IPS-18c (cell line): ENCODE measurements at regions not wholly inside any gene's neighbourhood (a gene's known extent, or its start where the extent isn't known, plus 50 kb on each side); places are given as distances from the start of the nearest gene placed in this dataset.

Experiments used
- H3K4me3 ChIP-seq: 2 replicates; pipeline ENCODE4 v1.7.0; 2013; ENCODE audit warnings: low read depth, mild to moderate bottlenecking, low read length, moderate library complexity; ENCODE audit not compliant: insufficient read depth
- H3K9me3 ChIP-seq: one replicate; pipeline ENCODE4 v1.6.1; 2013; ENCODE audit warnings: mild to moderate bottlenecking, low read length, moderate library complexity; ENCODE audit not compliant: control insufficient read depth, insufficient read depth

DNA sequence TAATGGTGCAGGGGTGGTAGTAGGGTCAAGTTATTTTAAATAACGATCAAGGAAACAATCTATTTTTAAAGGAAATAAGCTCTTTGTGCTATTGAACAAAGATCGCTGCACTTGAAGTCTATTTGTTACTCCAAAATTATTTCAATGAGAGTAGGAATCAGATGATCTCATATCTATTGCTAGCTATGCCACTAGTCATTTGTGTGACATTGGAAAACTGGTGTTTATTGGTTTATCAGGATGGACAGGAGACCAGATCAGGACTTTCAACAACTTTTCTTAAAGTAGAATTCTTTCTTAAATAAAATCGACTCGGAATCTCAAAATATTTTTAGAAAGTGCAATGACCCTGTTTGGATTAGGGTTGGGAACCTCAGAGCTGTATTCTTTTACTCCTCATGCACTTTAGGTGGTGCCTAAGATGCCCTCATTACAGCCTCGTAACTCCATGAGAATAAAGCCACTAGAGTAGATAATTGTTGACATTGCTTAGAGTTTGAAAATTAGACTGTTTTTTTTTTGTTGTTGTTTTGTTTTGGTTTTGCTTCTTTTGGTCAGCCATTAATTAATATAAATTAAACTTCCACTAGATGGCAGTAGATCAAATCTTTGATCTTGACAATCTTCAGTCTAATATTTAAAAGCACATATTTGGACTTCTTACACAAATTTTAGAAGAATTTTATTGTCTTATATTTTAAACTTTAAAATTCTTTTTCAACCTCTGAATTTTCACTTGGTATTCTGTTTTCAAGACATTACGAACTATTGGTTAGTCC is 352.4 kb downstream of the USP25 start:
- Histone ChIP-seq H3K4me3 (no peak overlapping the region), H3K9me3 (no peaks in the 10 kb centered on the region)

DNA sequence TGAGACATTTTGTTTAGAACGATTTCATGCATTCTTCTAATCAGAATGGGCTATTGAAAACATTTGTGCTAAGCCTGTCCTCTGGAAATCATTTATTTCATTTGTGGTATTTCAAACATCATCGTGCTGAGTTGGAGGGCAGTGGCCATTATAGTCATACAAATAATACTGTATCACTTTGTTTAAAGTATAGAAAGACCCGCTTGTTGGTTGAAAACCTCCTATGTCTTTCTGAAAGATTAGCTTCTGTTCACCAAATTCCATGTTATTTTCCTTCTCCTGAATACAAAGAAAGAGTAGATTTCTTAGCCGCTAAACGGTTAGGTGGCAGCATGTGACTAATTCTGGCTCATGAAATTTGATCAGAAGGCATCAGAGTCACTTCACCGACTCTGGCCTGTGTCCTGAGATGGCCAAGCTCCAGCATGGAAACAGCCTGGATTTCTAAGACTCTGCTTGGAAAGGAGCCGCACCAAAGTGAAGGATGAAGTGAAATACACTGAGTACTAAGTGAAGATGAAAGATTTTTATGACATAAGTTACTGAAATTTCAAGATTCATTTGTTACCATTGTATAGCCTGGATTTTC is 355.1 kb downstream of the USP25 start:
- no peak overlapping the region for H3K4me3 ChIP-seq
- H3K9me3 ChIP-seq: no peaks in the 10 kb centered on the region

DNA sequence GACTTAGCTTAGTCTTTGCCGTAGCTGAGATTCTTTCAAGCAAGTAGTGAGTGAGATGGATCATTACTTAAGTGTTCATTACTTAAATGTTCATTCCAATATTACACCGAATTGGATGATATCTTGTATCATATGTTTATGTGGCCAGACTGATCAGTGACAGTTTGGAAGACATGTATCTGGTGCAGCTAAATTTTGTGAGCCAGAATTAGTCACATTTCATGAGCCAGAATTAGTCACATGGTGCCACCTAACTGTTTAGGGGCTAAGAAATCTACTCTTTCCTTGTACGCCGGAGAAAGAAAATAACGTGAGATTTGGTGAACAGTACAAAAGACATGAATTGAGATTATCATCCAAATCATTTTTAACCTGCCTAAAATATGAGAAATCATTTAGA is 355.6 kb downstream of the USP25 start:
- no peaks in the 10 kb centered on the region for H3K9me3 ChIP-seq
- H3K4me3 ChIP-seq: no peak overlapping the region

DNA sequence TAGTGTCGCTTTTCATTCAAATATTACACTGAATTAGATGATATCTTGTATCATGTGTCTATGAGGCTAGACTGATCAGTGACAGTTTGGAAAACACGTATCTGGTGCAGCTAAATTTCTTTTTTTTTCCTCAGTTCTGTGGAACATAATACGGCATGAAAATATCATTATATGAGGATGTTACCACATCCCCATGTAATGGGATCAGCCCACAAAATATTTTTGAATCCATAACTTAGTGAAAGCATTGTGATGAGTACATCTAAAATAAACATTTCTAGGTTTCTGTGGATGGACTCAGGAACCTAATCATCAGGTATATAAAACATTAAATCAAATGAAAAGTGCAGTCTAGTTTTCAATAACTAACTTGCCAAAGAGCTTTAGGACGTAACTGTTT is 356.3 kb downstream of the USP25 start:
- Histone ChIP-seq H3K9me3 (no peaks in the 10 kb centered on the region), H3K4me3 (no peak overlapping the region)

DNA sequence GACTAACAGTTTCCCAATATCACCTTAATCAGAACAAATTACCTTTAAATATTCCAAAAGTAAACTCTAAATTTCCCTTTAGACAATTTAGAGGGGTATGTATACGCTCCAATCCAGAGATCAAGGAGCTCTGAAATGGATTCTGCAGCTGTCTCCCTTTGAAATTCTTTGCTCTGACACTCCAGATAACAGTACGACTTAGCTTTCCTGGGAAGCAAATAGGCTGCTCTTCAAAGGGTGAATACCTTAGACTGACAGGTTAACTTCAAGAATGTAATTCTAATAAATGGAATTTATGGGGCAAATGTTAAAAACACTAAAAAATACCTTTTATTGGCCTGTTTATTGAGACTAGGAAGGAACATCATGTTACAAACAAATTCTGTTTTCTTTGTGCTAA is 357.2 kb downstream of the USP25 start:
- H3K4me3 ChIP-seq: no peak overlapping the region
- H3K9me3 ChIP-seq: no peaks in the 10 kb centered on the region

DNA sequence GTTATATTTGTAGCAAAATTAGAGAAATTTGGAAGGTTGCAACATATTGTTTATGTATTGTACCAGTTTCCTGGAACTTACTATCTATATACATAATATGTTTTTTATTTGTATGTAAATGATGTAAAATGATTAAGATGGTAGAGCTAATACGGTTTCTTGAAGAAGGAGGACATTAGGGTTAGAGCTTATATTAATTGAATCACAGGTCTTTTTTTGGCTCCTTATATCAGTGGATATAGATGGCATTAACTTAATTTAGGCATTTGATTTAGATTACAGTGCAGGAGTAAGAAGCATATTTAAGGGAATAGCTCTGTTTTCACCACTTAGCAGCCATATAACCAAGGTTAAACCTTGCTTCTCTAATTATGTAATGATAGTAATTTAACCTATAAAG is 357.7 kb downstream of the USP25 start:
- H3K4me3 ChIP-seq: no peak overlapping the region

DNA sequence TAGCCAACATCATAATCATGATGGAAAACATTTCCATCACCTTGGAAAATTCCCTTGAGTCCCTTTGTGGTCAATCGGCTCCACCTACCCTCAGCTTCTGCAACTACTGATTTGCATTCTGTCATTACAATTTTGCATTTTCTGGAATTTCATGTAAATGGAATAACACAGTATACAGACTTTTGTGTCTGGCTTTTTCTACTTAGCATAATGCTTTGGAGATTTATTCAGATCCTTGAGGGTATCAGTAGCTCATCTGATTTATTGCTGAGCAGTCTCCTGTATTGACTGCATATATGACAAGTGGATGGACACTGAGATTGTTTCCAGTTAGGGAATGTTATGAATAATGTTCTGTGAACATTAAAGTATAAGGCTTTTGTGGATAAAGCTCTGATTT is 358.3 kb downstream of the USP25 start:
- no peaks in the 10 kb centered on the region for H3K9me3 ChIP-seq
- H3K4me3 ChIP-seq: no peak overlapping the region

More for the DNA sequence above, 357.7 kb downstream of the USP25 start:
- H3K9me3 ChIP-seq: no peaks in the 10 kb centered on the region

DNA sequence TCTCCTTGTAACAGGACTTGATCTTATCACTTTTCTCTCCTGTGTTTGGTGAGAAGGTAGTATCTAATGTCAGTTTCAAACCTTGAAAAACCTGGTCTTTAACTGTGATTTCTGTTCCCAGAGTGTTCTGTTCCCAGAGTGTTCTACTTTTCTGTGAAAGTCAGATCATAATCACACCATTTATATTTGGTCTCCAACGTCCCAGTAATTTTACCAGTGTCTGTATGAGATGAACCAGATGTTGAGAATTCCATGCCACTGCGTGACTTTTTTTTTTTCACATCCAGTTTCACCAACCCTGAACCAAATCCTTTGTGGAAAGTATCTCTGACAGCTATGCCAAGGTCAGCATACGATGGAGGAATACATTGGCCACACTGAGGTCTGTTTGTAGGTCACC is 365.2 kb downstream of the USP25 start:
- H3K4me3 ChIP-seq: no peak overlapping the region
- peaks cover 2% of the 10 kb centered on the region for H3K9me3 ChIP-seq

DNA sequence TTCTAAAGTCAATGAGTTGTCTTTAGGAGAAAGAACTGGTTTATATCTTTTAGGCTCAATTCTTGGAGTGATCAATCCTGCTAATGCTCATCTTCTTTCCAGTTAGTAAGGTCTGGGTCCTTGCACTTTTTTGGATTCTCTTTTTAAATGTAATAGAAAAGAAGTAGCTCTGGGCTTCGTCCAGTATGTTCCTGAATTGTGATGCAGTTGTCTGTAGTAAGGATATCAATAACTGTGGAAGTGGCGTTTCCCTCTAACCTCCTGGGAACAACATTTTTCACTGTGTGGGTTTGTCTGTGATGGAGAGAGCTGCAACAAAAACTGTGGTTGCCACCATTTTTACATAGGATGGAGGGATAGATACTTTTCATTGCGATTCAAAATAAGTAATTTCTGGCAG is 367.2 kb downstream of the USP25 start:
- H3K4me3 ChIP-seq: no peak overlapping the region
- H3K9me3 ChIP-seq: peaks cover 2% of the 10 kb centered on the region

DNA sequence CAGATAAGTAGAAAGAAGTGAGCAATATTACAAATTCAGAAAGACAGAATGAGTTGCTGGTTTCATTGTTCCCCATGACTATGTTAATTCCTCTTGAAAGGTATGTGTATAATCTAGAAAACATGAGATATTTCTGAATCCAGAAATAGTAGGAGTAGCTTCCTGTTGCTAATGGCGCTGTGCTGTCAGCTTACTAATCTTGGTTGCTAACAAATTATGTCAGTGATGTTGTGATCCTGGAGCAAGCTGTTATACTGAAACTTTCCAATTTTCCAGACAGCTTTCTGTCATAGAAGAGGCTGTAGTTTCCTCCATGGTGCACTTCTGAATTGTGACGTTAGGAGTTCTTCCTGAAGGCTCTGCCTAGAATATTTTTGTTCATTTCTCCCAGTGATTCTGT is 372.3 kb downstream of the USP25 start:
- no peaks in the 10 kb centered on the region for H3K9me3 ChIP-seq
- H3K4me3 ChIP-seq: no peak overlapping the region

DNA sequence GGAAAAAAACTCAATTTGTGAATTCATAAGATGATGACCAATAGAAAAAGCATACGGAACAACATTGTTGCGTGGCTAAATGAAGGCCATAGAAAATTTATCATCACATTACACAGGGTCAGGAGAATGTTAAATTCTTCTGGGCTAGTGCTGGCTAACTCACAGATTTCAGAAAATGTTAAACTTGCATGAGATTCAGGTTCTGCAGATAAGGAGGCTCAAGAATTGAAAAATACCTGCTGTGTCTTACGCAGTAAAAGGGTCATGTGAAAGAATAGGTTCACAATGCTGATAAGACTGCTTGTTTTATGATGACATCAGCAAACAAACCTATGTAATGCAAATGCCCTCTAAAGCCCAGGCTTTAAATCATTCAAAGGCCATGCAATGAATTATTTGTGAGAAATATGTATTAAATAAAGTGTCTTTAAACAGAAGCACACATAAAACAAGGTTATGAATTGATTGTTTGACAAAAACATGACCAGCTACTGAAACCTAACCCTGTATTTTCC is 378.8 kb downstream of the USP25 start:
- Histone ChIP-seq H3K9me3 (no peaks in the 10 kb centered on the region), H3K4me3 (no peak overlapping the region)

DNA sequence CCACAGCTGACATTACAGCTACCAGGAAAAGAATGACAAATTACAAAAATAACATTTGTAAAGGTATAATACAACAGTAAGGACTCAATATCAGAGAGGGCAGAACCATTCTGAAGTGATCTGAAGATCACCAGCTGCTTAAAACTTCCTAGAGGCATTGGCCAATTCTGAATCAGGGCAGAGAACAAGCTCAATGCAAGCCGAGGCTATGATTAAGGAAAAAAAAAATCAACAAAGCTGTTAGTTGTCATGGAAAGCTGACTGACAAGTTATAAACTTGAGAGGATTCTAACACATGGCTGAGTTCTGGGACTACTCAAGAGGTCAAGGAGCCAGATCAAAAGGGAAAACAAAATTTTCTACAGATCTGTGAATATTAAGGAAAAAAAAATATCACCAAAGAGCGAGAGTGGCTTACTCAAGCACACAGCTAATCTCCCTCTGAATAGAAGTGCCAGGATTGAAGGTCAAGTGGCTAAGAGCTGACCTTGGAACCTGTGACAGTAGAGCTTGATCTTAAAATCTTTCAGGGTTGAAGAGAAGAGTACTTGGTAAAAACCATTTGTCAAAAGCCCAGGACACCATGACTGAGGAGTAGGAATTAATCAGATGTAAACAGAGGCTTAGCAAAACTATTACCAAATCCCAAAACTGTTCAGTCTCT is 383.4 kb downstream of the USP25 start:
- Histone ChIP-seq H3K9me3 (no peaks in the 10 kb centered on the region), H3K4me3 (no peak overlapping the region)

DNA sequence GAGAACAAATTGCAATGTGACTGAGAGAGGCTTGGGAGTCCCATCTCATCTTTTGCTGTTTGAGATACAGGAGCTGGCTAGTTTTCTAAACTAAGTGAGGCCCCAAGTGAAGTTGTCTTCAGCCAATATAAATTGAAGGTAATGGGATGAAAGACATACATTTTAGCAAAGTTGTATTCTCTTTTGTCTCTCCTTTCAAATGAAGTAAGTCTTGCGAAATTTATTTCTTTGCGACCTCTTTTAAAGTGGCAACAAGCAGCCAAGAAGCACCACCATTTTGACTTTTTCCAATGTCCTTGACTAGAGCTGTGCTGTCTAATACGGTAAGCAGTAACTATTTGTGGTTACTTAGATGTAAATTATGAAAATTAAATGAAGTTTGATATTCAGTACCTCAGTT is 385.7 kb downstream of the USP25 start:
- no peaks in the 10 kb centered on the region for H3K9me3 ChIP-seq
- H3K4me3 ChIP-seq: no peak overlapping the region

DNA sequence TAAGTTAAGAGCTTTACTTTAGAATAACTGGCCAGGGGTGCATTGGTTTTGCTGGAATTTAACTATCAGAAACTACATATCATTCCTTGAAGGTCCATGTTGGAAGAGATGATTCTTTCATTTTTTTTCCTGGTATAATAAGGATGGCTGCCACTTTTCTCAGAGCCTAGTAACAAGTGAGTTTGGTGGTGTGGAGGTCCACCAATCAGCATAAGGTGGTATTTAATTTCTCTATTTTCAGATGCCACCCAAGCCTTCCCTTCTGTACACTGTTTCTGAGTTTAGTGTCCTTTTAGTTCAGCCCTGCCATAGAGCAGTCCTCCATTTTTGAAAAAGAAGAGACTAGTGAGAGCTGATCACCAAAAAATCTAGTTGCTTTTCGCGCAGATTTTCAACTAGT is 386.3 kb downstream of the USP25 start:
- no peaks in the 10 kb centered on the region for H3K9me3 ChIP-seq
- H3K4me3 ChIP-seq: no peak overlapping the region

DNA sequence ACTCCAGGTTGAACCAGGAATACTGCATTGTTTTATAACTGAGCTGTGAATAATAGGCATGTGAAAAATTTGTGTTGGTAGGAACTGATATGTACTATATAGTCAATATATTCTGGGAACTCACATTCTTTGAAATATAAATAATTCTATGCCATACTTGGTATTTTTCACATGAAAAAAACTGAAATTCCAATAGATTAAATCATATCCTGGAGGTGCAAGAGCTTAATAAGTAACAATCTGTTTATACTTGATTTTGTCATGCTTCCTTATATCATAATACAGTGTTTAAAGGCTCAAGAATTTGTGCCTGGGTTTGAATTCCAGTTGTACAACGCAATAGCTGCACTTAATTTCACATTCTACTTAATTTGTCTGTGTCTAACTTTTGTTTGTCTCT is 387.0 kb downstream of the USP25 start:
- Histone ChIP-seq H3K4me3 (no peak overlapping the region), H3K9me3 (no peaks in the 10 kb centered on the region)

DNA sequence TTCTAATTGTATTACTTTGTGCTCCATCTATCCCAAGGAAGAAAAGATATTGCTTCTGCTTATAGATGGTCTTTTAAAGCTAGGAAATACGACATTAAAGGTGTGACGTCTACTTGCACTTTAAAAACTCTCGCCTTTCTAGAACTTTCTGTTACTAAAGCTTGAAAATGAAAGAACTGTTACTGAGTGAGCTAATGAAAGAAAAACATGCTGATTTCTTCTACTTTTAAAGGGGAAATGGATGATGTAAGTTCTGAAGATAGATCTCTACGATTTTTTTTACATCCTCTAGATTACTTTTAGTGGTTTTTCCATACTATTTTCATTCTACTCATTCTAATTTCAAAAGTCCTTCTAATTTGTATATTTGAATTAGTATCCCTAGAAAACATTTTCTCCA is 387.5 kb downstream of the USP25 start:
- Histone ChIP-seq H3K9me3 (no peaks in the 10 kb centered on the region), H3K4me3 (no peak overlapping the region)

DNA sequence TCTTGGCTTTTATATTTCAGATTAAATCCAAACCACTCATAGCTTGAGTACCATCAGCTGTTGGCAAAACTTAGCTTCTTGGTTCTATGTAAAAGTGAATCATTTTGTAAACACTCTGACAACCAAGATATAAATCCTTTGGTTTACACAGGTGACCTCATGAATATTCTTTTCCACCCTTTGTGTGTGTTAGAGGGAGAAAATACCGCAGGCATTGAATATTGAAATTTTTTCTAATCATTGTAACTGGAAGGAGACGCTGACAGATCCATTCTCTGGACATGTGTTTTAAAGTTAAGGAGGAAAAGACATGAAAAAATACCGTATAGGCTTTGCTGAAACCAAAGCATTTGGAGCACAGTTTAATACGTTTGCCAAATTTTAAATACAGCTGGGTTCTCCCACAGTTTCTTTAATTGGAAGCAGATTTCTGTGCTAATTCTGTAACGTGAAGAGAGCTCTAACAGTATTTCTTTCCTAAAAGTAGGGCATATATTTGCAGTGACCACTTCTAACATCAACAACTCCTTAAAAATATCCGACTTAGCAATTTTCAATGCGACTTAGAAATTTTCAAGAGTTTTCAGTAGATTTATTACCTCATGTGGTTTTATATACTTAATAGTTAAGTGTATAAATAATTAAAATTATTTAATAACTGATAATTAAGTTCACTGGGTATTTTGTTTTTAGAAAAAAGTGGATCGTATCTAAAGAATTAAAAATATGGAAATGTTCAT is 388.2 kb downstream of the USP25 start:
- no peaks in the 10 kb centered on the region for H3K9me3 ChIP-seq
- no peak overlapping the region for H3K4me3 ChIP-seq
